Naive thymus-derived CD4-positive, alpha-beta T cell (primary cell): ENCODE measurements at regions not wholly inside any gene's neighbourhood (a gene's known extent, or its start where the extent isn't known, plus 50 kb on each side); places are given as distances from the start of the nearest gene placed in this dataset.

Experiments used
- ATAC-seq: fragments of 150-1000 bp; cut with Tn5 transposase; 2 replicates; pipeline ENCODE4 v1.10.0; 2021; ENCODE audit warnings: mild to moderate bottlenecking, moderate library complexity
- CTCF ChIA-PET: fragments of 350-600 bp; sonication (Branson Sonifier 250); formaldehyde crosslinking; loops from one replicate; lab custom pipeline; 2021; ENCODE audit warnings: antibody characterized with exemption; lab: Charles Lee
- POLR2A ChIA-PET: fragments of 350-600 bp; sonication (Branson Sonifier 250); formaldehyde crosslinking; loops from one replicate; lab custom pipeline; 2021; ENCODE audit warnings: antibody characterized with exemption, inconsistent platforms; lab: Charles Lee
- DNase-seq, 9 donors: peaks; one replicate each; pipeline versions ENCODE4 v3.0.0 to v3.0.0-alpha.2; 2020 to 2022; ENCODE audit warnings: mixed read lengths in 1 of 9
- H3K27ac ChIP-seq: one replicate; pipeline ENCODE4 v1.7.0; 2013; ENCODE audit warnings: mild to moderate bottlenecking, low read depth, low read length, moderate library complexity
- H3K27me3 ChIP-seq, 2 donors: one replicate each; pipeline ENCODE4 v1.7.0; 2013; ENCODE audit warnings: low read length in 2 of 2, mild to moderate bottlenecking in 2 of 2, moderate library complexity in 2 of 2; ENCODE audit not compliant: control insufficient read depth in 2 of 2, insufficient read depth in 2 of 2
- H3K36me3 ChIP-seq, 3 experiments: 1 replicate in 2 of 3; 2 replicates in 1 of 3; pipeline ENCODE4 v1.7.0; 2013; ENCODE audit warnings: low read length in 3 of 3, mild to moderate bottlenecking in 3 of 3, moderate library complexity in 1 of 3; ENCODE audit not compliant: insufficient read depth in 3 of 3, control insufficient read depth in 2 of 3
- H3K4me1 ChIP-seq, 2 donors: one replicate each; pipeline ENCODE4 v1.7.0; 2013; ENCODE audit warnings: low read length in 2 of 2, mild to moderate bottlenecking in 2 of 2, moderate library complexity in 1 of 2; ENCODE audit not compliant: control insufficient read depth in 2 of 2, insufficient read depth in 2 of 2
- H3K4me3 ChIP-seq: 2 replicates; pipeline ENCODE4 v1.7.0; 2013; ENCODE audit warnings: mild to moderate bottlenecking, low read length
- H3K9me3 ChIP-seq, 3 experiments: 1 replicate in 2 of 3; 2 replicates in 1 of 3; pipeline ENCODE4 v1.7.0; 2013; ENCODE audit warnings: low read length in 3 of 3; ENCODE audit not compliant: control insufficient read depth in 2 of 3
- H3K27ac Mint-ChIP-seq, 9 donors: one replicate each; pipeline ENCODE4 v1.8.0; 2020 to 2022; ENCODE audit warnings: mixed read lengths in 9 of 9, mild to moderate bottlenecking in 8 of 9, moderate library complexity in 5 of 9, inconsistent platforms in 2 of 9
- H3K27me3 Mint-ChIP-seq, 5 donors: one replicate each; pipeline ENCODE4 v1.8.0; 2021 to 2022; ENCODE audit warnings: mixed read lengths in 5 of 5, mild to moderate bottlenecking in 1 of 5
- H3K36me3 Mint-ChIP-seq, 5 donors: one replicate each; pipeline ENCODE4 v1.8.0; 2020 to 2022; ENCODE audit warnings: mixed read lengths in 5 of 5, mild to moderate bottlenecking in 3 of 5, inconsistent platforms in 1 of 5
- H3K4me1 Mint-ChIP-seq, 7 donors: one replicate each; pipeline ENCODE4 v1.8.0; 2020 to 2022; ENCODE audit warnings: mixed read lengths in 7 of 7, mild to moderate bottlenecking in 3 of 7, inconsistent platforms in 1 of 7
- H3K4me3 Mint-ChIP-seq, 10 donors: one replicate each; pipeline ENCODE4 v1.8.0; 2020 to 2022; ENCODE audit warnings: mild to moderate bottlenecking in 10 of 10, mixed read lengths in 10 of 10, moderate library complexity in 6 of 10, inconsistent platforms in 2 of 10
- H3K9me3 Mint-ChIP-seq, 11 donors: one replicate each; pipeline ENCODE4 v1.8.0; 2020 to 2022; ENCODE audit warnings: mixed read lengths in 11 of 11, mild to moderate bottlenecking in 4 of 11, inconsistent platforms in 1 of 11, moderate library complexity in 1 of 11
- intact Hi-C, 2 donors: fragments of 100-400 bp; cut with micrococcal nuclease; formaldehyde crosslinking; loops; one replicate each; pipeline ENCODE4 v1.15.1; 2023

GRCh38 chr11:109145287-109145686 lies 276.7 kb upstream of the C11orf87 start:
- Histone ChIP-seq H3K27ac (no peak overlapping the region), H3K9me3 (no peaks in the 10 kb centered on the region), H3K4me3 (no peak overlapping the region), H3K36me3 (no peaks in the 10 kb centered on the region), H3K27me3 (no peaks in the 10 kb centered on the region), H3K4me1 (no peaks in the 10 kb centered on the region)
- Mint-ChIP-seq H3K9me3 (peaks cover 0 to 13% (median under 1%) of the 10 kb centered on the region in 11 donors), H3K27me3 (peaks cover 0 to 19% (median 7%) of the 10 kb centered on the region in 5 donors), H3K4me3 (no peak overlapping the region), H3K4me1 (no peaks in the 10 kb centered on the region), H3K36me3 (no peaks in the 10 kb centered on the region), H3K27ac (no peak overlapping the region)
- no peak for ATAC-seq
- intact Hi-C loops, result no loop called here
- DNase-seq, result no peak
- ChIA-PET POLR2A (no interaction called here), CTCF (no interaction called here)

- intact Hi-C loops, result no loop called here
- no peak overlapping the region for H3K4me3 Mint-ChIP-seq
- no peak overlapping the region for H3K27ac Mint-ChIP-seq
- Histone ChIP-seq H3K9me3 (no peaks in the 10 kb centered on the region), H3K4me1 (no peaks in the 10 kb centered on the region), H3K4me3 (no peak overlapping the region), H3K36me3 (no peaks in the 10 kb centered on the region), H3K27me3 (no peaks in the 10 kb centered on the region), H3K27ac (no peak overlapping the region)
- DNase-seq, result no peak
- H3K36me3 Mint-ChIP-seq, result no peaks in the 10 kb centered on the region
- H3K27me3 Mint-ChIP-seq, result peaks cover 0 to 18% (median 3%) of the 10 kb centered on the region in 5 donors
- peaks cover 0 to 13% (median 2%) of the 10 kb centered on the region in 11 donors for H3K9me3 Mint-ChIP-seq
- no peaks in the 10 kb centered on the region for H3K4me1 Mint-ChIP-seq
- ATAC-seq, result no peak
- POLR2A ChIA-PET, result no interaction called here
- CTCF ChIA-PET, result no interaction called here
Measured at GRCh38 chr11:109147726-109148125, 274.3 kb upstream of the C11orf87 start.

GRCh38 chr11:109148669-109149068 lies 273.3 kb upstream of the C11orf87 start:
- H3K4me1 Mint-ChIP-seq, result no peaks in the 10 kb centered on the region

GRCh38 chr11:109150581-109150980 lies 271.4 kb upstream of the C11orf87 start:
- ChIA-PET CTCF (no interaction called here), POLR2A (interaction anchor here (0.6 kb wide), 1 partner anchor 9 kb away, joined by 3 read pairs; no protein-coding TSS in a partner anchor)
- intact Hi-C loops, result no loop called here
- no peak for DNase-seq
- Mint-ChIP-seq H3K4me3 (no peak overlapping the region), H3K9me3 (peaks cover 0 to 9% (median 3%) of the 10 kb centered on the region in 11 donors), H3K36me3 (peaks cover 0 to 1% (median 0%) of the 10 kb centered on the region in 5 donors), H3K4me1 (peaks cover 0 to 5% (median 0%) of the 10 kb centered on the region in 7 donors), H3K27me3 (peaks cover 0 to 15% (median 3%) of the 10 kb centered on the region in 5 donors), H3K27ac (no peak overlapping the region)
- no peak for ATAC-seq
- no peaks in the 10 kb centered on the region for H3K27me3 ChIP-seq
- H3K27ac ChIP-seq, result no peak overlapping the region
- no peaks in the 10 kb centered on the region for H3K9me3 ChIP-seq
- H3K4me1 ChIP-seq, result no peaks in the 10 kb centered on the region
- H3K4me3 ChIP-seq, result no peak overlapping the region
- no peaks in the 10 kb centered on the region for H3K36me3 ChIP-seq

More at GRCh38 chr11:109148669-109149068, 273.3 kb upstream of the C11orf87 start:
- Histone ChIP-seq H3K27me3 (no peaks in the 10 kb centered on the region), H3K4me1 (no peaks in the 10 kb centered on the region), H3K36me3 (no peaks in the 10 kb centered on the region), H3K4me3 (no peak overlapping the region), H3K9me3 (no peaks in the 10 kb centered on the region), H3K27ac (no peak overlapping the region)
- Mint-ChIP-seq H3K27ac (no peak overlapping the region), H3K9me3 (peaks cover 0 to 13% (median 2%) of the 10 kb centered on the region in 11 donors), H3K36me3 (no peaks in the 10 kb centered on the region), H3K27me3 (peaks cover 0 to 15% (median 3%) of the 10 kb centered on the region in 5 donors), H3K4me3 (no peak overlapping the region)
- DNase-seq, result no peak
- intact Hi-C loops, result no loop called here
- POLR2A ChIA-PET, result no interaction called here
- CTCF ChIA-PET, result no interaction called here
- ATAC-seq, result no peak

- H3K4me3 ChIP-seq, result no peak overlapping the region
- Mint-ChIP-seq H3K9me3 (peaks cover 0 to 11% (median 4%) of the 10 kb centered on the region in 11 donors), H3K36me3 (peaks cover 0 to 1% (median 0%) of the 10 kb centered on the region in 5 donors), H3K4me3 (no peak overlapping the region), H3K4me1 (peaks cover 0 to 5% (median 0%) of the 10 kb centered on the region in 7 donors), H3K27ac (no peak overlapping the region), H3K27me3 (peaks cover 0 to 4% (median 0%) of the 10 kb centered on the region in 5 donors)
- intact Hi-C loops, result no loop called here
- DNase-seq (no peak), ATAC-seq (no peak)
- H3K36me3 ChIP-seq, result no peaks in the 10 kb centered on the region
- H3K27ac ChIP-seq, result no peak overlapping the region
- no peaks in the 10 kb centered on the region for H3K27me3 ChIP-seq
- ChIA-PET POLR2A (no interaction called here), CTCF (no interaction called here)
- no peaks in the 10 kb centered on the region for H3K4me1 ChIP-seq
- H3K9me3 ChIP-seq, result no peaks in the 10 kb centered on the region
Measured at GRCh38 chr11:109153836-109154235, 268.2 kb upstream of the C11orf87 start.

- Histone ChIP-seq H3K27ac (no peak overlapping the region), H3K4me1 (no peaks in the 10 kb centered on the region), H3K4me3 (no peak overlapping the region), H3K9me3 (no peaks in the 10 kb centered on the region), H3K36me3 (no peaks in the 10 kb centered on the region), H3K27me3 (no peaks in the 10 kb centered on the region)
- intact Hi-C loops, result no loop called here
- Mint-ChIP-seq H3K36me3 (peaks cover 0 to 1% (median 0%) of the 10 kb centered on the region in 5 donors), H3K4me3 (no peak overlapping the region), H3K4me1 (peaks cover 0 to 5% (median 0%) of the 10 kb centered on the region in 7 donors), H3K27me3 (peaks cover 0 to 4% (median 0%) of the 10 kb centered on the region in 5 donors), H3K27ac (no peak overlapping the region), H3K9me3 (peaks cover 1 to 15% (median 7%) of the 10 kb centered on the region in 11 donors)
- CTCF ChIA-PET, result no interaction called here
- DNase-seq (no peak), ATAC-seq (no peak)
- POLR2A ChIA-PET, result no interaction called here
Measured at GRCh38 chr11:109155291-109155690, 266.7 kb upstream of the C11orf87 start.

GRCh38 chr11:109165035-109165434 lies 257.0 kb upstream of the C11orf87 start:
- Histone ChIP-seq H3K36me3 (no peaks in the 10 kb centered on the region), H3K27ac (no peak overlapping the region), H3K4me3 (no peak overlapping the region), H3K4me1 (no peaks in the 10 kb centered on the region), H3K9me3 (no peaks in the 10 kb centered on the region), H3K27me3 (no peaks in the 10 kb centered on the region)
- H3K4me1 Mint-ChIP-seq, result no peaks in the 10 kb centered on the region
- no peak for ATAC-seq
- H3K9me3 Mint-ChIP-seq, result peaks cover 0 to 11% (median 4%) of the 10 kb centered on the region in 11 donors
- DNase-seq, result no peak
- no peak overlapping the region for H3K27ac Mint-ChIP-seq
- intact Hi-C loops, result no loop called here
- H3K27me3 Mint-ChIP-seq, result peaks cover 0 to 6% (median 0%) of the 10 kb centered on the region in 5 donors
- H3K4me3 Mint-ChIP-seq, result no peak overlapping the region
- ChIA-PET POLR2A (no interaction called here), CTCF (no interaction called here)
- no peaks in the 10 kb centered on the region for H3K36me3 Mint-ChIP-seq
